ENCODE measurements at regions not wholly inside any gene's neighbourhood (a gene's known extent, or its start where the extent isn't known, plus 50 kb on each side); places are given as distances from the start of the nearest gene placed in this dataset.
"Not testable (repeated sequence)": the region's sequence is repeated elsewhere in the genome, so short reads cannot be mapped to it uniquely, and the experiment has no call there.

DNA sequence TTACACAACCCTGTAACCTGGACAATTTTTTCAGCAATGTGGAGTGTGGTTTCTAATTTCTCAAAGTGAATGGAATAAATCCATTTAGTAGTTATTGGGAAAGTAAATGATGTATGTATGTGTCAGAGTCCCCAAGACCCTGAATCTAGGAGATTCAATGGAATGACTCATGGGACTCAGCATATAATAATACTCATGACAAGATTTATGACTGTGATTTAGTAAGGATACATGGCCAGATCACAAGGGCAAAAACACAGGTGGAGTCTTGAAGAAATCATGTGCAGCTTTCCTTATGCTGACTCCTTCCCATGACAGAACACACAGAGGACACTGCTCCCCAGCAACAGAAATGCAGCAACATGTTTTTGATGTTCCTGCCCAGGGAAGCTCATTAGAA lies 1877.7 kb upstream of the LRRTM1 start:
- in situ Hi-C loops (cut with MboI; ENCODE audit: low pct_unique_long_range_greater_than_20kb, low sequenced_read_pairs, unreplicated experiment): no loop called here
- no peak for TF ChIP-seq CTCF (IDR thresholded peaks at IDR 0.05; ENCODE audit: extremely low read depth, insufficient read depth, missing control alignments)
- DNase-seq (ENCODE audit: low spot score): no peak

- in situ Hi-C loops (cut with MboI; ENCODE audit: low pct_unique_long_range_greater_than_20kb, low sequenced_read_pairs, unreplicated experiment); DNase-seq (ENCODE audit: low spot score): not testable (repeated sequence)
These were observed 1870.7 kb upstream of the LRRTM1 start for GRCh38 chr2:82175210-82175609.

- no peak for TF ChIP-seq CTCF (IDR thresholded peaks at IDR 0.05; ENCODE audit: extremely low read depth, insufficient read depth, missing control alignments)
- in situ Hi-C loops (cut with MboI; ENCODE audit: low pct_unique_long_range_greater_than_20kb, low sequenced_read_pairs, unreplicated experiment): no loop called here
- DNase-seq (ENCODE audit: low spot score): no peak
These were observed 1867.9 kb upstream of the LRRTM1 start for GRCh38 chr2:82172483-82172882.

DNA sequence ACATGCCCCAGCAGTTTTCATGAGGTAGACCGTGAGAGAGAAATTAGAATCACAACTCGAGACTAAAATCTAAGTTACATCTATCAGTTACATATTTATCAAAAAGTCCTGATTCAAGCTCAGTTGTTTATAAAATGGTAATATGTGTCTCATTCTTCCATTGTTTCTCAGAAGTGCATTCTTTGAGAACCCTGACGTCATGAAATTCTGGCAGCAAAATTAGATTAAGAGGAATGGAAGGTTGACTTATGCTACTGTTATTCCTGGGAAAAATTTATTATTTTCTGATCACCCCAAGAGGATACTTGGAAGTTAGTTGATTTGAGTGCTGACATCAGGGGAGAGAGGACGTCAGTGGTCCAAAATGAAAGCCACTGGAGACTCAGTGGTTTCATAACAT lies 1864.8 kb upstream of the LRRTM1 start:
- TF ChIP-seq CTCF (IDR thresholded peaks at IDR 0.05; ENCODE audit: extremely low read depth, insufficient read depth, missing control alignments): no peak
- no peak for DNase-seq (ENCODE audit: low spot score)
- in situ Hi-C loops (cut with MboI; ENCODE audit: low pct_unique_long_range_greater_than_20kb, low sequenced_read_pairs, unreplicated experiment): no loop called here

DNA sequence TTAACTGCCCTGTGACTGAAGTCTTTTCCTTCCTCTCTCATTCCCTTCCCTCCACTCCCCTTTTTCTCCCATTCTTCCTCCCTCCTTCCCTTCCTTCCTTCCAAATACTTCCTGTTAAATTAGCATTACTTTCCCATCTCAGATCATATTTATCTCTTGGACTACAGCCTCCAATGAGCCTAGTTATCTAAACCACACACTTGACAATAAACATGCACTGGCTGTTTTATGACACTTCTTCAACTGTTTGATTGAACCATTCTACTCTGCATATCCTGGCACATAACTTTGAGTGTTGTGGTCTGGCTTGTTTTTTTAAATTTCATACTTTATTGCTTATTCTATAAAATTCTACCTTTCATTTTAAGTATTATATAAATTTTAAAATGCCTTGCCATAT lies 1860.8 kb upstream of the LRRTM1 start:
- no peak for TF ChIP-seq CTCF (IDR thresholded peaks at IDR 0.05; ENCODE audit: extremely low read depth, insufficient read depth, missing control alignments)
- DNase-seq (ENCODE audit: low spot score): no peak
- in situ Hi-C loops (cut with MboI; ENCODE audit: low pct_unique_long_range_greater_than_20kb, low sequenced_read_pairs, unreplicated experiment): no loop called here

- DNase-seq (ENCODE audit: low spot score): no peak
- no peak for TF ChIP-seq CTCF (IDR thresholded peaks at IDR 0.05; ENCODE audit: extremely low read depth, insufficient read depth, missing control alignments)
- in situ Hi-C loops (cut with MboI; ENCODE audit: low pct_unique_long_range_greater_than_20kb, low sequenced_read_pairs, unreplicated experiment): no loop called here
These were observed 1853.6 kb upstream of the LRRTM1 start for GRCh38 chr2:82158150-82158549.

DNA sequence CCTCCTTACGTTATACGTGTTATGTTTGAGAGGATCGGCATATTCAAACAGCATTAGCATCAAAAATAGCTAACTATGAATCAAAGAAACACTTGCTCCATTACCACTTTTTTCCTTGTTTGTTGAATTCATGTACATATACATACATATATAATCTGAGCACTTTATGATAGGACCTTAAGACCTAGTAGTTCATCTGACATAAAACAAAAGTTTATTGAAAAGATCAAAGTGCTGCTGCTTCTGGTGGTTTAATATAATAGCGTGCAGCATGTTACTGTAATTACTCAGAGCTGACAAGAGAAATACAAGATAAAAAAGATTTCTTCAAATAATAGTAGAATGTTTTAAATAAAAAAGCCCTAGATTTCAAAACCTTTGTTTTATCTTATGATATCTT lies 1850.9 kb upstream of the LRRTM1 start:
- in situ Hi-C loops (cut with MboI; ENCODE audit: low pct_unique_long_range_greater_than_20kb, low sequenced_read_pairs, unreplicated experiment): no loop called here
- no peak for TF ChIP-seq CTCF (IDR thresholded peaks at IDR 0.05; ENCODE audit: extremely low read depth, insufficient read depth, missing control alignments)
- no peak for DNase-seq (ENCODE audit: low spot score)

Data from GM13977 (cell line).